Mesendoderm (in vitro differentiated cells): ENCODE measurements at regions not wholly inside any gene's neighbourhood (a gene's known extent, or its start where the extent isn't known, plus 50 kb on each side); places are given as distances from the start of the nearest gene placed in this dataset.

Experiments used
- DNase-seq: peaks from one replicate; pipeline ENCODE4 v3.0.0; 2013
- H2AK5ac ChIP-seq: 2 replicates; pipeline ENCODE4 v1.6.1; 2013; ENCODE audit warnings: low read length, inconsistent platforms
- H2BK120ac ChIP-seq: 2 replicates; pipeline ENCODE4 v1.6.1; 2013; ENCODE audit warnings: low read depth, mild to moderate bottlenecking, low read length, moderate library complexity, mixed read lengths
- H2BK15ac ChIP-seq: replicated peaks from 2 replicates; pipeline ENCODE4 v1.6.1; 2013; ENCODE audit warnings: low read depth, mild to moderate bottlenecking, moderate library complexity
- H2BK5ac ChIP-seq: 2 replicates; pipeline ENCODE4 v1.6.1; 2013; ENCODE audit warnings: low read length, inconsistent platforms
- H3K18ac ChIP-seq: 2 replicates; pipeline ENCODE4 v1.6.1; 2013; ENCODE audit warnings: mild to moderate bottlenecking, low read length, mixed read lengths
- H3K23ac ChIP-seq: one replicate; pipeline ENCODE4 v1.6.1; 2013; ENCODE audit warnings: low read length
- H3K27ac ChIP-seq: 2 replicates; pipeline ENCODE4 v1.5.1; 2013; ENCODE audit warnings: low read depth, mild to moderate bottlenecking, inconsistent platforms, low read length, moderate library complexity
- H3K27me3 ChIP-seq: 2 replicates; pipeline ENCODE4 v1.6.1; 2013; ENCODE audit warnings: low read length, control low read depth, mild to moderate bottlenecking, inconsistent platforms; ENCODE audit not compliant: insufficient read depth, poor library complexity
- H3K36me3 ChIP-seq: 2 replicates; pipeline ENCODE4 v1.6.1; 2013; ENCODE audit warnings: low read length, inconsistent platforms; ENCODE audit not compliant: control insufficient read depth, insufficient read depth
- H3K4ac ChIP-seq: one replicate; pipeline ENCODE4 v1.6.1; 2013; ENCODE audit warnings: low read depth, mild to moderate bottlenecking, low read length, moderate library complexity
- H3K4me1 ChIP-seq: 2 replicates; pipeline ENCODE4 v1.6.1; 2013; ENCODE audit warnings: low read depth, low read length, inconsistent platforms; ENCODE audit not compliant: control insufficient read depth
- H3K4me2 ChIP-seq: 2 replicates; pipeline ENCODE4 v1.6.1; 2013; ENCODE audit warnings: low read length
- H3K4me3 ChIP-seq: 2 replicates; pipeline ENCODE4 v1.5.1; 2013; ENCODE audit warnings: mild to moderate bottlenecking, low read length
- H3K56ac ChIP-seq: one replicate; pipeline ENCODE4 v1.6.1; 2013; ENCODE audit warnings: low read length
- H3K79me1 ChIP-seq: 2 replicates; pipeline ENCODE4 v1.6.1; 2013; ENCODE audit warnings: low read length, inconsistent platforms
- H3K79me2 ChIP-seq: 2 replicates; pipeline ENCODE4 v1.6.1; 2013; ENCODE audit warnings: mild to moderate bottlenecking, low read length; ENCODE audit not compliant: control insufficient read depth, insufficient read depth
- H3K9ac ChIP-seq: 2 replicates; pipeline ENCODE4 v1.6.1; 2013; ENCODE audit warnings: low read length, inconsistent platforms
- H4K5ac ChIP-seq: one replicate; pipeline ENCODE4 v1.6.1; 2013; ENCODE audit warnings: low read length
- H4K8ac ChIP-seq: one replicate; pipeline ENCODE4 v1.6.1; 2013; ENCODE audit warnings: low read depth, mild to moderate bottlenecking, control low read depth, low read length, moderate library complexity
- WGBS: extraction: QIAGEN DNeasy Blood & Tissue Kit; methylation state at CpG from one replicate; pipeline ENCODE4 v1.1.7; 2013; ENCODE audit warnings: low lambda C conversion rate, missing lambda C conversion rate; ENCODE audit not compliant: insufficient coverage; ENCODE audit errors: extremely low coverage; 5-methylcytosine and 5-hydroxymethylcytosine counted together

DNA sequence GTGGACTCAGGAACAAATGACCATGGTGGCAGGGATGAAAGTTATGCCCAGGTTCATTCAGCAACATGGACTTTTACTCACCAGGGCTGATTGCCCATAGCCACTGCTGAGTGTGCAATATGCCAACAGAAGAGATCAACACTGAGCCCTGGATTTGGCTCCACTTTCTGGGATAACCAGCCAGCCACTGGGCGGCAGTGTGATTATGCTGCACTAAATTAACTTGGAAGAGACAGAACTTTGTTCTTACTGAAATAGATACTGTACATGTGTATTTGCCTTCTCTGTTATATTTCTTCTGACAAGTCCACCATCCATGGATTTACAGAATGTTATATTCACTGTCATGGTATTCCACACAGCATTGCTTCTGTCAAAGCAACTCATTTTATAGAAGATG, 257.4 kb downstream of the TDRD3 start:
- Histone ChIP-seq H3K23ac (no peak overlapping the region), H3K4me3 (no peak overlapping the region), H2AK5ac (no peak overlapping the region), H2BK15ac (no peak overlapping the region), H3K4me1 (no peaks in the 10 kb centered on the region), H3K4ac (no peak overlapping the region), H4K5ac (no peak overlapping the region), H3K27me3 (no peaks in the 10 kb centered on the region), H3K4me2 (no peak overlapping the region), H3K9ac (no peak overlapping the region), H3K18ac (no peak overlapping the region), H3K79me1 (no peaks in the 10 kb centered on the region), H2BK5ac (no peak overlapping the region), H4K8ac (no peak overlapping the region), H2BK120ac (no peak overlapping the region), H3K56ac (no peak overlapping the region), H3K36me3 (no peaks in the 10 kb centered on the region), H3K79me2 (no peaks in the 10 kb centered on the region), H3K27ac (no peak overlapping the region)
- WGBS = no CpG with 5 or more reads among the region's 1 CpG
- peak; percentile 30 for DNase-seq

DNA sequence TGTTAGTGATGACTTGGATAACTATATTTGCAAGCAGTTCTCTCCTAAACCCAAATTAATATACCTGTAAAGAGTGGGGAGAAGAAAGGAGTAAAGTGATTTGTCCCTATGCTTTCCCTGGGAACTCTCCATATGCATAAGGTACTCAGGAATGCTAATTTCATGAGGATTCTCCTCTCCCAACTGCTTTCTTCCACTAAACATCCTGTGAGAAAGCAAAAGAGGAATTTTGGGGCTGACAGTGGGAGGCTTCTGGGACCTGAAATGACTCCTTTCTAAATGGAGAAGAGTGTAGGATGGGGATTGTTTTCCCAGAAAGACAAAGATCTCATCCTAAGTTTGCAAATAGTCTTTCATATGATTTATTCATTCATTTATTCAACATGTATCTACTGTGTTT, 250.5 kb downstream of the TDRD3 start:
- Histone ChIP-seq H3K79me2 (no peaks in the 10 kb centered on the region), H3K23ac (no peak overlapping the region), H3K4ac (no peak overlapping the region), H3K9ac (no peak overlapping the region), H3K79me1 (no peaks in the 10 kb centered on the region), H3K4me1 (peaks cover 2% of the 10 kb centered on the region), H4K5ac (no peak overlapping the region), H3K18ac (no peak overlapping the region), H3K4me2 (no peak overlapping the region), H2BK120ac (no peak overlapping the region), H4K8ac (no peak overlapping the region), H2BK5ac (no peak overlapping the region), H2BK15ac (no peak overlapping the region), H3K27ac (no peak overlapping the region), H3K4me3 (no peak overlapping the region), H3K56ac (no peak overlapping the region), H3K36me3 (no peaks in the 10 kb centered on the region), H2AK5ac (no peak overlapping the region), H3K27me3 (no peaks in the 10 kb centered on the region)
- peak; percentile 42 for DNase-seq

GRCh38 chr13:60646620-60647019, 249.6 kb downstream of the TDRD3 start:
- no peak for DNase-seq
- Histone ChIP-seq H3K27me3 (no peaks in the 10 kb centered on the region), H3K4me1 (peaks cover 2% of the 10 kb centered on the region), H2AK5ac (no peak overlapping the region), H3K23ac (no peak overlapping the region), H3K56ac (no peak overlapping the region), H3K4ac (no peak overlapping the region), H3K18ac (no peak overlapping the region), H2BK120ac (no peak overlapping the region), H3K4me3 (no peak overlapping the region), H3K4me2 (no peak overlapping the region), H3K79me2 (no peaks in the 10 kb centered on the region), H4K8ac (no peak overlapping the region), H2BK5ac (no peak overlapping the region), H3K27ac (no peak overlapping the region), H4K5ac (no peak overlapping the region), H2BK15ac (no peak overlapping the region), H3K36me3 (no peaks in the 10 kb centered on the region), H3K79me1 (no peaks in the 10 kb centered on the region), H3K9ac (no peak overlapping the region)
- no CpG with 5 or more reads among the region's 3 CpGs for WGBS

- H3K27ac ChIP-seq = no peak overlapping the region
Observed at GRCh38 chr13:60645676-60646075, 248.7 kb downstream of the TDRD3 start.

DNA sequence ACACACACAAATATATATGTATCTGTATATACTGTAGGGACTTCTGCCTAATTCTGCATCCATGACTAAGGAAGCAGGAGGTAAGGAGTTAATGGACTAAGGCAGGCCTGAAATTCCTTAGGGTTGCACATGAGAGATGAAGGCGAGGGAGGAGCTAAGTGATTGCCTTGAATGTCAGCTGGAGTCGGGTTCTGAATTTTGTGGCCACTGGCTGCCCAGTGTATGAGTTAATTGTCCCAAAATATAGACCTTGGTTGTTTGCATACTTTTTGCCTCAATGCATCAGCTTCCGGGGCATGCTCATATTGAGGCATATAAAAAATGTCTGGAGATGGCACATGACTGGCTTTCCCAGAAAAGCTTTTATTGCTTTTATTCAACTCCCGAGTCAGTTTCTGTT, 245.5 kb downstream of the TDRD3 start:
- Histone ChIP-seq H3K4me3 (no peak overlapping the region), H3K4ac (no peak overlapping the region), H4K5ac (no peak overlapping the region), H4K8ac (no peak overlapping the region), H3K56ac (no peak overlapping the region), H3K27ac (no peak overlapping the region), H2BK120ac (no peak overlapping the region), H2AK5ac (no peak overlapping the region), H3K4me1 (peaks cover 2% of the 10 kb centered on the region), H3K9ac (no peak overlapping the region), H3K79me1 (no peaks in the 10 kb centered on the region), H2BK5ac (no peak overlapping the region), H3K18ac (no peak overlapping the region), H3K79me2 (no peaks in the 10 kb centered on the region), H3K36me3 (no peaks in the 10 kb centered on the region), H3K27me3 (no peaks in the 10 kb centered on the region), H3K4me2 (no peak overlapping the region), H2BK15ac (no peak overlapping the region), H3K23ac (no peak overlapping the region)
- no CpG with 5 or more reads among the region's 4 CpGs for WGBS
- DNase-seq = peak; percentile 22

More at GRCh38 chr13:60645676-60646075, 248.7 kb downstream of the TDRD3 start:
- Histone ChIP-seq H4K5ac (no peak overlapping the region), H3K36me3 (no peaks in the 10 kb centered on the region), H3K56ac (no peak overlapping the region), H3K9ac (no peak overlapping the region), H4K8ac (no peak overlapping the region), H3K18ac (no peak overlapping the region), H3K79me1 (no peaks in the 10 kb centered on the region), H2AK5ac (no peak overlapping the region), H2BK15ac (no peak overlapping the region), H3K79me2 (no peaks in the 10 kb centered on the region), H3K27me3 (no peaks in the 10 kb centered on the region), H2BK5ac (no peak overlapping the region), H3K4ac (no peak overlapping the region), H3K4me1 (peaks cover 2% of the 10 kb centered on the region), H3K23ac (no peak overlapping the region), H2BK120ac (no peak overlapping the region), H3K4me2 (no peak overlapping the region), H3K4me3 (no peak overlapping the region)
- no CpG with 5 or more reads among the region's 3 CpGs for WGBS
- DNase-seq = no peak

DNA sequence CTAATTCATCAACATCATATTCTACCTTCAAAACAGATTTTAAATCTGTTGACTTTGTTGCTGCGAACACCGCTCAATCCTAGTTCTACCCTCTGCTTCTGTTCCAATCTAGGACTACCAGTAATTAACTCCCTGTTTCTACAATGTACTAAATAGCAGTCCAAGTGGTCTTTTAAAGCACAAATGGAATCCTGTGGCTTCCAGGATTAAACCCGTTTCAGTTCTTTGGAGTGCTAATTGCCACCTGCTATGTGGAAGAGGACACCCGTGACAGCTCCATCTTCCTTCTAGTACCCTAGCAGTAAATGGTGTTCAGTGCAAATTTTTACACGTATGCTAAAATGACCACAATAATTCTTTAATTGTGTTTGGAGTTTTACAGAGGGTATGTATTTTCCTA, 232.1 kb downstream of the TDRD3 start:
- no peak overlapping the region for H3K4me3 ChIP-seq
- no peak overlapping the region for H3K18ac ChIP-seq
- 100% methylated on average over 2 of the region's 5 CpGs for WGBS
- H2AK5ac ChIP-seq = no peak overlapping the region
- no peak overlapping the region for H3K23ac ChIP-seq
- H2BK120ac ChIP-seq = no peak overlapping the region
- no peak overlapping the region for H3K4me2 ChIP-seq
- H3K27me3 ChIP-seq = no peaks in the 10 kb centered on the region
- no peak overlapping the region for H3K4ac ChIP-seq
- no peaks in the 10 kb centered on the region for H3K79me2 ChIP-seq
- H3K4me1 ChIP-seq = no peaks in the 10 kb centered on the region
- DNase-seq = no peak
- no peak overlapping the region for H3K56ac ChIP-seq
- no peak overlapping the region for H3K27ac ChIP-seq
- H4K8ac ChIP-seq = no peak overlapping the region
- no peaks in the 10 kb centered on the region for H3K36me3 ChIP-seq
- H2BK5ac ChIP-seq = no peak overlapping the region
- no peaks in the 10 kb centered on the region for H3K79me1 ChIP-seq
- H3K9ac ChIP-seq = no peak overlapping the region
- no peak overlapping the region for H4K5ac ChIP-seq
- no peak overlapping the region for H2BK15ac ChIP-seq
